GM19023 (cell line): ENCODE measurements at regions not wholly inside any gene's neighbourhood (a gene's known extent, or its start where the extent isn't known, plus 50 kb on each side); places are given as distances from the start of the nearest gene placed in this dataset.
"Not testable (repeated sequence)": the region's sequence is repeated elsewhere in the genome, so short reads cannot be mapped to it uniquely, and the experiment has no call there.

ENCODE experiments used
- ATAC-seq: cut with Tn5 transposase; IDR thresholded peaks from one replicate; pipeline ENCODE4 v1.9.1; 2021; ENCODE audit warnings: mild to moderate bottlenecking, moderate library complexity; ENCODE audit not compliant: unreplicated experiment

GRCh38 chr2:82487354-82487753 is 1971.7 kb downstream of the SUCLG1 start:
- ATAC-seq, result no peak

- ATAC-seq, result no peak
Observed at GRCh38 chr2:82485701-82486100, 1973.4 kb downstream of the SUCLG1 start.

GRCh38 chr2:82481207-82481606 is 1977.9 kb downstream of the SUCLG1 start:
- ATAC-seq, result no peak

DNA sequence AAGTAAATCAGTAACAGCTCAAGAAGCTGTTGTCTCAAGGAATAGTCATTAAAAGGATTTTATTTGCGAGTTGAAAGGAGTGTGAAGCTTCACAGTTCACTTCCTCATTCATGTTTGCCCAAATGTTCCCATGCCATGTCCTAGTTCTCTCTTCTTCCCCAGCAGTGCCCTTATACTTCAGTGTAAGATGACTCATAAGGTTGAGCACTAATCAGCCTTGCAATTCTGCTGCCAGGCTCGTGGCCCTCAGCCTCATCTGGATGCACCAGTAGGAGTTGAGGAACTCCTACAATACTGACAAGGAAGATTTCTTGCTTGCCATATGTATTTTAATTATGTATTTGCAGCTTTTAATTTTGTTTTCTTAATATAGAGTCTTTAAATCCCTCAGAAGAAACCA is 1980.4 kb downstream of the SUCLG1 start:
- no peak for ATAC-seq

DNA sequence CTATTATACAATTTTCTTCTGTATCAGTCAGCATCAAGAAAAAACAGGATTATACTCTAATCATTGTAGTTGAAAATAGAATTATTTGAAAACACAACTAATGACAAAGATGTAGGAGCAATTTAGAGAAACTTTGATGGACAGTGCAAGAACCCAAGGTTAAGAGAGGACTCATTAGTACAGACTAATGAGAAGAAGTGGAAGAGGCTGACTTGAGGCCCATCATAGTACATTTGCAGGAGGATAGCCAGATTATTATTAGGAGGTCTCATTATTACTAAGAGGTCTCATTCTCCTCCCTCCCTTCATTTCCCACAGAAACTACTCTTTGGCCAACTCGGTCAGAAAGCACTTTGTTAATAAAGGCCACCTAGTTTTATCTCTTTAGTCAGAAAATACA is 1983.0 kb downstream of the SUCLG1 start:
- no peak for ATAC-seq

GRCh38 chr2:82428251-82428650 is 2030.8 kb downstream of the SUCLG1 start:
- no peak for ATAC-seq

DNA sequence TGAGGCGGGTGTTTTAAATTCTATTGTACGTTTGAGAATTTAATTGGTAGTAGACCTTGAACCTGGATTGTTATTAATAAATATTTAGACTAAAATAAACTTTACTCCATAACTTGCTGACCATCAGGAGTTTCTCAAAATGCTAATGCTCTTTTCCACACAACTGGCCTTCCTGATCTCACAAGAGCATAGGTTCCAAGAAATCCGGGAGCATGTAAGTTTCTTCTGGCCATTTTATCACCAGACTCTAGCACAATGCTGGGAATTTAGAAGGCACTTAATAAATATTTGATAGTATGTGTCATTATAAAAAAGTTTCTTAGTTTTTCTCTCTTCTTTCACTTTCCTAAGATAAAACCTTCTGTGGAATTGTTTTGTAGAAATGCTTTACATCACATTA is 2047.1 kb downstream of the SUCLG1 start:
- no peak for ATAC-seq

DNA sequence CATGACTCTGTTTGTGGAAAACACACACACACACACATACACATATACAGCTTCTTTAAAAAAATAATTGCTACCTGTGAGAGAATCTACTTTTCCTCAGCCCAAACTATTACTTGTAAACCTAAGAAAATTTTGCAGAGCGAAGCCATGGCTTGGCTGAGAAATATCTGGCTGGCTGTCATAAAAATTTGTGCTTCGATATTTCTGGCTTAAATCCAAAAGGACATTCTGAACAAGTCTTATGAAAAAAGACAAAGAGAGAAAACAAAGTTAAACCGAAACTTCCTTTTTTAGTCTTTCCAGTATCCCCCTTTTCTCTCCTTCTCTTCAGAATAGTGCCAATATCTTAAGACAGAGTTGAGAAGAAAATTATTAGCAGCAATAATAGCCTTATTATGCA is 2048.0 kb downstream of the SUCLG1 start:
- no peak for ATAC-seq

GRCh38 chr2:82395531-82395930 is 2063.5 kb downstream of the SUCLG1 start:
- ATAC-seq, result no peak

- no peak for ATAC-seq
Observed at GRCh38 chr2:82391386-82391785, 2067.7 kb downstream of the SUCLG1 start.

DNA sequence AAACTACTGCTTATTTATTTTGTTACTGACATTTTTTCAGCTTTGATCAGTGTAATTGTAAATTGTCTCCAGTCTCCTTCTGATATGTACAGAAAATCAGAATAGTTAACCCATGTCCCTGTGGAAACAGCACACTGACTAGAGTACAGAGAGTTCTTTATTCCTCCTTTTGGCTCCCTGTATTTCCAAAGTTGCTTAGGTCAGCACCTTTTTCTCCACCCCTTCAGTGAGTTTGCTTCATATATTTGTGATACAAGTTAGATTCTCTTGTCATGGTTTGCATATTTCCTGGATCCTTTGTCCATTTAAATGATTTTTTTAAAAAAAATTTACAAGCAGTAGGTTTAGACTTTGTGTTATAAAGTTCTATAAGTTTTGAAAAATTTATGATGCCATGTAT is 2051.1 kb upstream of the LRRTM1 start:
- no peak for ATAC-seq

GRCh38 chr2:82345910-82346309 is 2041.4 kb upstream of the LRRTM1 start:
- ATAC-seq, result no peak

GRCh38 chr2:82344670-82345069 is 2040.1 kb upstream of the LRRTM1 start:
- no peak for ATAC-seq

DNA sequence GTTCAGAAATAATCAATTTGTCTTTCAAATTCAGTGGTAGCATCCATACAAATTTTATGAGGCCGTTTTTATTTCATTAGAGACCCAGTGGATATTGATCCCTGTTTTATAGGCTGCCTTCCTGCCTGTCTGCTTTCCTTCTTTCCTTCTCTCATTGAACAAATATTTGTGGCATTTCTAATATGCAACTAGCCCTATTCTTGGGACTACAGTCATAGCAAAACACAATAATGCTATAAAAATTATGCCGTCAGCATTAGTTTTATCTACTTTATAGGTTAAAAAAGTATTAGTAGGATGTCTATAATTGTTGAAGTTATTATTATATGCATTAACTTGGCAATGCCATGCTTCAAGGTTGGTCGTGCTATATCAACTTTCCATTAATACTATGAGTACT is 2037.8 kb upstream of the LRRTM1 start:
- no peak for ATAC-seq

GRCh38 chr2:82340578-82341053 is 2036.1 kb upstream of the LRRTM1 start:
- ATAC-seq, result no peak

DNA sequence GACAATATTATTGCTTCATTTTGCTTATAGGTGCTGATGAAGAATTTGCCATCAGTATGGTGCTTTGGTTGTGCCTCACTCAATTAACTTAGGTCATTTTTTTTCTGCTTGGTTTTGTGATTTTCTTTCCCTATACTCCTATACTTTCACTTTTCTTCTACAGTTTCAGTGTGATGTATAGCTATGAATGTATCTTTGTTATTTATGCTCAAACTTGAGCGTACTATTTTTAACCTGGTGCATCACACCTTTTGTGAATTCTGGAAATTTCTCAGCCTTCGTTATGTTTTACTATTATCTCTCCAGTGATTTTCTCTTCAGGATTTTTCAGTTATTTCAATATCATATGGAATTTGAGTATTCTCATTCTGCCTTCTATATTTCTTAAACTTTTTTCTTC is 2035.3 kb upstream of the LRRTM1 start:
- no peak for ATAC-seq

GRCh38 chr2:82333697-82334096 is 2029.1 kb upstream of the LRRTM1 start:
- no peak for ATAC-seq

DNA sequence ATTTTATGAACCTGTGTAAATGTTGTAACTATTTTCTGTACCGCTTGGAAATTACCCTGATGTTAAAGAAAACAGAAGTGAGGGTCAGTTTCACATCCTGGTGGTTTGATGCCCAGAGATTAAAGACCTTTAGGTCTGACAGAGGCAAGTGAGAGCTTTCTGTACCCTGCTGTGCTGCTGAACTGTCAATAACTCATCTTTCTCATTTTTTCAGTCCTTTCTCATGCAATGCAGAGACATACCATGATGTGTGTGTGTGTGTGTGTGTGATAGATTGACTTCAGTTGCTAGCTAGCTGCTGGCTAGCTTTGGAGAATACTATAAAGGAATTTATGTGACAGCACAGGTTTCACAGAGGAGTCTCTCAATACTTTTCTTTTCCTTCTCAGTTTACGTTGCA is 2025.6 kb upstream of the LRRTM1 start:
- ATAC-seq, result no peak

- not testable (repeated sequence) for ATAC-seq
Observed at GRCh38 chr2:82326180-82326767, 2021.7 kb upstream of the LRRTM1 start.

DNA sequence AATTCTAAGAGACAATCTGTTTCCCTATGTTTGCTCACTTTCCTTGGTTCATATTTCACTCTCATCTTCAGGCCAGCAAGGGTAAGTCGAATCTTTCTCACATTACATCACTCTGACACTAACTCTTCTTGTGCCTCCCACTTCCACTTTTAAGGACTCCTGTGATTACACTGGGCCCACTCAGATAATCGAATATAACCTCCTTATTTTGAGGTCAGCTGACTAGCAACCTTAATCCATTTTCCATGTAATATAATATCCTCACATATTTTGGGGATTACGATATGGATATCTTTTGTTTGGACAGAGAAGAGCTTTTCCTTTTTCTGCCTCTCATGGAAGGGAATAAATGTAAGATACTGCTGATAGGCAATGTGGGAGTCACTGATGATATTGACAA is 2015.7 kb upstream of the LRRTM1 start:
- ATAC-seq, result no peak

DNA sequence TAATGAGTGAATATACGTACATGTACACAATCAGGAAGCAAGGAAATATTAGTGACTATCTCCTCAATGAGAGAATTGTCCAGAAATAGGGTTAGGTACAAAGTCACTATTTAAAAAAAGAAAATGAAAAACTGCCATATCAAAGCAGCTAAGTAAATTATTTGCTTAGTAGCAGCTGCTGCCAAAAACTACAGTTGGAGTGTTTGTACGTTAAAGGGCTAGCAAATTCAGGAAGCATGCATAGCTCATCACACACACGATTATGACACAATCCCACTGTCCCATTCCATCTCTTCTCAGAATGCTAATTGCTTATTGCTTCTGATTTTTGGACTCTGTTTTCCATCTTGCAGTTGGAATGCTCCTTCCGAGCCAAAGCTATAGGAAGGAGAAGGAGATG is 2012.5 kb upstream of the LRRTM1 start:
- no peak for ATAC-seq

DNA sequence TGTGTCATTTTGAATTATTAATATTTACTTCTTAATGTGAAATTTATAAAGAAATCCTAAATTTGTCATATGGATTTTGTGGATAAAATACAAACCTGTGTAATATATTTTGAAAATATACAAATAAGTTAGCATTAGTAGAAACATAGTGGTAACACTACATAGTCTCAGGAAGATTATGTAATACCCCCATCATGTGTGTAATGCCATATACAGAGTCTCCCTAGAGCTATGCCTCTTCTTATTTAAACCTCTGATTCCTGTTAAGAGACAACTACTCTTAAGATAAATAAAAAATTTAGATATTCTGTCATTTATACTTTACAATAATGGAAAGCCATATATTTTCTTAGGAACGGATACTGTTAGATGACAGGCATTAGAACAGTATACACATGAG is 2012.0 kb upstream of the LRRTM1 start:
- ATAC-seq, result no peak

DNA sequence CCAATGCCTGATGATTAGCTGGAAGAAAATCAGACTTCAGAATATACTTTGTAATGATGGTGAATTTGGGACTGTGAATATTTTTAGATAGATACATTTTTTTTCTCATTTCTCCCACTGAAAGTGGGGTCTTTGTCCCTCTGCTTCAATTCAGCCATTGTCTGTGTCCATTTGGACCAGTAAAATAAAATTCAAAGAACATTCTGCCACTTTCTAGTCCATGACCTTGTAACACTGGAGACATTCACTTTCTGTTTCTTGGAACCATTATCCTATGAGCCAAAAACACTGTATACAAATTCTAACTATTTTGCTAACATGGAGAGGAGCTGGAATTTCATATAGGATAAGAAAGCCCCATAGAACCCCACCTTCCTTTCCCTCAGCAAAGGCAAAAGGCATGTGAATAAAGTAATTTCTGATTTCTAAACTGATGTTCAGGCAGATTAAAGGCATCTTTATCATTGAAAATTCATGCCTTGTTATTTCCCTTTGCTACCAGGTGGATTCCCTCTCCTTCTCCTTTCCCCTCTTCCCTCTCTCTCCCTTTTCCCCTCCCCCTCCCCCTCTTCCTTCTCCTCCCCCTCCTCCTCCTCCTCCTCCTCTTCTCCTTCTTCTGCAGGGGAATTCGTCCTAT is 2010.4 kb upstream of the LRRTM1 start:
- no peak for ATAC-seq
